ENCODE measurements at regions not wholly inside any gene's neighbourhood (a gene's known extent, or its start where the extent isn't known, plus 50 kb on each side); places are given as distances from the start of the nearest gene placed in this dataset.

- TF ChIP-seq E2F5 (CRISPR knock-in tag; IDR thresholded peaks at IDR 0.05): no peak
- TF ChIP-seq ARID4B (CRISPR knock-in tag; IDR thresholded peaks at IDR 0.05; ENCODE audit: borderline replicate concordance): no peak
Observed at GRCh38 chr5:166093312-166093711, 2198.1 kb upstream of the WWC1 start.
